ENCODE measurements at regions not wholly inside any gene's neighbourhood (a gene's known extent, or its start where the extent isn't known, plus 50 kb on each side); places are given as distances from the start of the nearest gene placed in this dataset.
"Not testable (repeated sequence)": the region's sequence is repeated elsewhere in the genome, so short reads cannot be mapped to it uniquely, and the experiment has no call there.

- no peak for DNase-seq (ENCODE audit: low spot score)
These were observed 105.4 kb upstream of the TLK1 start for GRCh38 chr2:171266102-171266501.

- not testable (repeated sequence) for DNase-seq (ENCODE audit: low spot score)
These were observed 100.8 kb upstream of the TLK1 start for GRCh38 chr2:171261529-171261928.

- no peak for DNase-seq (ENCODE audit: low spot score)
These were observed 100.1 kb upstream of the TLK1 start for GRCh38 chr2:171260471-171261424.

GRCh38 chr2:171254666-171255065 is 94.0 kb upstream of the TLK1 start:
- DNase-seq (ENCODE audit: low spot score), result no peak

GRCh38 chr2:171253900-171254650 is 93.4 kb upstream of the TLK1 start:
- no peak for DNase-seq (ENCODE audit: low spot score)

- DNase-seq (ENCODE audit: low spot score), result no peak
These were observed 92.6 kb upstream of the TLK1 start for GRCh38 chr2:171253279-171253678.

GRCh38 chr2:171249689-171250088 is 89.0 kb upstream of the TLK1 start:
- no peak for DNase-seq (ENCODE audit: low spot score)

- DNase-seq (ENCODE audit: low spot score), result no peak
These were observed 87.3 kb upstream of the TLK1 start for GRCh38 chr2:171247741-171248662.

- DNase-seq (ENCODE audit: low spot score), result peak; percentile 7
These were observed 84.5 kb upstream of the TLK1 start for GRCh38 chr2:171244970-171245782.

GRCh38 chr2:171244466-171244969 is 83.8 kb upstream of the TLK1 start:
- peak; percentile 6 for DNase-seq (ENCODE audit: low spot score)

- no peak for DNase-seq (ENCODE audit: low spot score)
These were observed 81.1 kb upstream of the TLK1 start for GRCh38 chr2:171241771-171242170.

- no peak for DNase-seq (ENCODE audit: low spot score)
These were observed 78.3 kb upstream of the TLK1 start for GRCh38 chr2:171238946-171239345.

- no peak for DNase-seq (ENCODE audit: low spot score)
These were observed 77.2 kb upstream of the TLK1 start for GRCh38 chr2:171237751-171238505.

- no peak for DNase-seq (ENCODE audit: low spot score)
These were observed 74.7 kb upstream of the TLK1 start for GRCh38 chr2:171235262-171235881.

- no peak for DNase-seq (ENCODE audit: low spot score)
These were observed 69.5 kb upstream of the TLK1 start for GRCh38 chr2:171230176-171230575.

GRCh38 chr2:171228826-171229225 is 68.1 kb upstream of the TLK1 start:
- DNase-seq (ENCODE audit: low spot score), result no peak

- DNase-seq (ENCODE audit: low spot score), result no peak
These were observed 66.5 kb upstream of the TLK1 start for GRCh38 chr2:171227066-171227782.

- no peak for DNase-seq (ENCODE audit: low spot score)
These were observed 65.8 kb upstream of the TLK1 start for GRCh38 chr2:171226461-171226860.

- DNase-seq (ENCODE audit: low spot score), result no peak
These were observed 65.3 kb upstream of the TLK1 start for GRCh38 chr2:171225989-171226388.
